Gastrocnemius medialis (tissue), 4 donors: ENCODE measurements at regions not wholly inside any gene's neighbourhood (a gene's known extent, or its start where the extent isn't known, plus 50 kb on each side); places are given as distances from the start of the nearest gene placed in this dataset.

Experiments used
- CTCF ChIP-seq, 5 experiments: fragments of 450-650 bp in 3 of 5; fragments of 200-600 bp in 2 of 5; sonication (generic) in 2 of 5; IDR thresholded peaks in 4 of 5; conservative IDR thresholded peaks in 1 of 5; 1 replicate in 4 of 5; 2 replicates in 1 of 5; pipeline ENCODE4 v1.5.1; 2016 to 2019; ENCODE audit warnings: antibody characterized with exemption in 5 of 5, mild to moderate bottlenecking in 3 of 5, moderate library complexity in 3 of 5
- POLR2A ChIP-seq, 2 donors: fragments of 450-650 bp; IDR thresholded peaks; one replicate each; pipeline ENCODE4 v1.6.1; 2017; ENCODE audit warnings: antibody characterized with exemption in 2 of 2, mild to moderate bottlenecking in 2 of 2, moderate library complexity in 2 of 2

DNA sequence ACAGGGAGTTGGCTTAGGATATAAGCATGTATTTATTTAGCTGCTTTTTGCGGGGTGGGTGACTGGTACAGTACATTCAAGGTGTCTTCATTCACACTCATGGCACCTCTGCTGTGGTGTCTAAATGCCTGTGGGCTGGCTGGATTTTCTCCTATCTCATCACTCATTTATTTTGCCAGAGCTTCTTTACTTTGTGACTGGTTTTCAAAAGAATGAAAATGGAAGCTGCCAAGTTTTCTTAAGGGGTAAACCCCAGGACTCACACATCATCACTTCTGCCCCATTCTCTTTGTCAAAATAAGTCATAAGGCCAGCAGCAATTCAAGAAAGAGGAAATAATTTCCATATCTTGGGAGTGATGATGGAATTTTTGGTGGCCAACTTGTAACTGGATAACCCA, 493.4 kb upstream of the ALCAM start:
- no peak for TF ChIP-seq POLR2A (IDR thresholded peaks at IDR 0.05)
- TF ChIP-seq CTCF (IDR thresholded peaks at IDR 0.05 in 4 of 5, conservative IDR thresholded peaks at IDR 0.05 in 1 of 5) = no peak
